Mucosa of descending colon (tissue), 3 donors: ENCODE measurements at regions not wholly inside any gene's neighbourhood (a gene's known extent, or its start where the extent isn't known, plus 50 kb on each side); places are given as distances from the start of the nearest gene placed in this dataset.

ENCODE experiments used
- ATAC-seq: fragments of 200-7000 bp; cut with Tn5 transposase; one replicate; pipeline ENCODE4 v1.9.1; 2020; ENCODE audit warnings: mild to moderate bottlenecking, moderate library complexity
- DNase-seq, 3 donors: peaks; one replicate each; pipeline ENCODE4 v3.0.0-alpha.2; 2020
- H3K36me3 ChIP-seq: fragments of 200-600 bp; one replicate; pipeline ENCODE4 v1.8.0; 2021; ENCODE audit warnings: low read depth, mild to moderate bottlenecking
- H3K4me1 ChIP-seq: fragments of 200-600 bp; one replicate; pipeline ENCODE4 v1.8.0; 2021; ENCODE audit warnings: low read depth, mild to moderate bottlenecking
- H3K4me3 ChIP-seq: fragments of 200-600 bp; one replicate; pipeline ENCODE4 v1.8.0; 2021; ENCODE audit warnings: mild to moderate bottlenecking
- H3K9me3 ChIP-seq: fragments of 200-600 bp; one replicate; pipeline ENCODE4 v1.8.0; 2021; ENCODE audit warnings: mild to moderate bottlenecking
- intact Hi-C, 2 donors: fragments of 100-400 bp; cut with DNase I in 1 of 2; cut with micrococcal nuclease in 1 of 2; formaldehyde crosslinking; loops; one replicate each; pipeline versions ENCODE4 v1.11.0 to v1.11.1; 2022; cut with DNase I, micrococcal nuclease
- TF ChIP-seq, protein P1 (sequence below): fragments of 200-600 bp; IDR thresholded peaks from one replicate; pipeline ENCODE4 v1.8.0; 2022; ENCODE audit warnings: antibody characterized with exemption, mild to moderate bottlenecking
- donor health status: DM: no; HTN: no; CAD: no; lungs with moderate emphysema.
- donor health status: DM: no; HTN: no; CAD: no.
- donor health status: DM: no; HTN: yes; CAD: no.

- TF ChIP-seq, protein P1, sequence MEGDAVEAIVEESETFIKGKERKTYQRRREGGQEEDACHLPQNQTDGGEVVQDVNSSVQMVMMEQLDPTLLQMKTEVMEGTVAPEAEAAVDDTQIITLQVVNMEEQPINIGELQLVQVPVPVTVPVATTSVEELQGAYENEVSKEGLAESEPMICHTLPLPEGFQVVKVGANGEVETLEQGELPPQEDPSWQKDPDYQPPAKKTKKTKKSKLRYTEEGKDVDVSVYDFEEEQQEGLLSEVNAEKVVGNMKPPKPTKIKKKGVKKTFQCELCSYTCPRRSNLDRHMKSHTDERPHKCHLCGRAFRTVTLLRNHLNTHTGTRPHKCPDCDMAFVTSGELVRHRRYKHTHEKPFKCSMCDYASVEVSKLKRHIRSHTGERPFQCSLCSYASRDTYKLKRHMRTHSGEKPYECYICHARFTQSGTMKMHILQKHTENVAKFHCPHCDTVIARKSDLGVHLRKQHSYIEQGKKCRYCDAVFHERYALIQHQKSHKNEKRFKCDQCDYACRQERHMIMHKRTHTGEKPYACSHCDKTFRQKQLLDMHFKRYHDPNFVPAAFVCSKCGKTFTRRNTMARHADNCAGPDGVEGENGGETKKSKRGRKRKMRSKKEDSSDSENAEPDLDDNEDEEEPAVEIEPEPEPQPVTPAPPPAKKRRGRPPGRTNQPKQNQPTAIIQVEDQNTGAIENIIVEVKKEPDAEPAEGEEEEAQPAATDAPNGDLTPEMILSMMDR: no peak
- no peaks in the 10 kb centered on the region for H3K36me3 ChIP-seq
- no peaks in the 10 kb centered on the region for H3K9me3 ChIP-seq
- intact Hi-C loops: no loop called here
- ATAC-seq (no peak), DNase-seq (no peak)
- H3K4me1 ChIP-seq: no peaks in the 10 kb centered on the region
- no peak overlapping the region for H3K4me3 ChIP-seq
Observed at GRCh38 chr6:141153563-141153962, 979.2 kb upstream of the GJE1 start.

- H3K9me3 ChIP-seq: no peaks in the 10 kb centered on the region
- TF ChIP-seq, protein P1: no peak
- ATAC-seq: no peak
- no peak overlapping the region for H3K4me3 ChIP-seq
- no peaks in the 10 kb centered on the region for H3K36me3 ChIP-seq
- intact Hi-C loops: no loop called here
- no peak for DNase-seq
- H3K4me1 ChIP-seq: no peaks in the 10 kb centered on the region
Observed at GRCh38 chr6:141152951-141153350, 979.8 kb upstream of the GJE1 start.

GRCh38 chr6:141151710-141152417, 980.9 kb upstream of the GJE1 start:
- H3K36me3 ChIP-seq: no peaks in the 10 kb centered on the region
- no peak for ATAC-seq
- no peak for DNase-seq
- no peaks in the 10 kb centered on the region for H3K9me3 ChIP-seq
- intact Hi-C loops: no loop called here
- H3K4me1 ChIP-seq: no peaks in the 10 kb centered on the region
- TF ChIP-seq, protein P1: no peak
- H3K4me3 ChIP-seq: no peak overlapping the region

DNA sequence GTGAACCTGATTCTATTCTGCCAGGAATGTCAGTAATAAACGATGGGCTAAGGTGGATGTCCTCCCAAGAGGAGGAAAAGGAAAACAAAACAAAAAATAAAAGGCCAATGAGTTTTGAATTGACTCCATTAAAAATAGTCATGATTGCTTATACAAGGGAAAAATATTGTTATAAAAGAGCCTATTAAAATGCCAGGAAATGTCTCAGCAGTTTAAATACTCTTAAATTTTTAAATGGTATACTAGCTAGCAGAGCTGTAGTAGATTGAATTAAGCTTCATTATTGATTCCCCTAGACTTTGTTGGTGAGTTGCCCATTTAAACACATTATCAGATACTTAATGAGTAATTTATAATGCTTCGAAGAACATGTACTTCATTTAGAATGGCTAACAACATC, 990.9 kb upstream of the GJE1 start:
- no peak for DNase-seq
- Histone ChIP-seq H3K4me1 (no peaks in the 10 kb centered on the region), H3K36me3 (no peaks in the 10 kb centered on the region), H3K4me3 (no peak overlapping the region), H3K9me3 (no peaks in the 10 kb centered on the region)
- ATAC-seq: no peak
- TF ChIP-seq, protein P1: no peak
- intact Hi-C loops: no loop called here

DNA sequence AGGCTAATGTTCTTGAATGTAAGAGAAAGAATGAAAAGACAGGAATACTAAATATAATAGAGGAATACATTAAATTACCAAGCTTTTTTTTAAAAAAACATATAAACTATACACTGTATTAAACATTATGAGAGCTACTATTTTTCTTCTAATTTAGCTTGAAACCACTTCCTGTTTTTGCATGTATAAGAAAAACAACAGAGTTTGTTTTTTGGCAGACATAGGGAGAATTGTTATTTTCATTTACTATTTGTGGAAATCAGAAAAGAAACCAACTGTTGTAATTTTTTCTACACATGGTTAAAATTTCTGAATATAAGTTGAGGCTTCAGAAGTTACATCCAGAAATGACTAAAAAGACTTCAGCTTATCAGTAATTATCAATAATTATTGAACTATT, 991.8 kb upstream of the GJE1 start:
- DNase-seq: no peak
- H3K4me3 ChIP-seq: no peak overlapping the region
- TF ChIP-seq, protein P1: no peak
- H3K9me3 ChIP-seq: no peaks in the 10 kb centered on the region
- ATAC-seq: no peak
- intact Hi-C loops: no loop called here
- H3K4me1 ChIP-seq: no peaks in the 10 kb centered on the region
- H3K36me3 ChIP-seq: no peaks in the 10 kb centered on the region

- intact Hi-C loops: no loop called here
- Histone ChIP-seq H3K4me1 (no peaks in the 10 kb centered on the region), H3K36me3 (no peaks in the 10 kb centered on the region), H3K4me3 (no peak overlapping the region), H3K9me3 (no peaks in the 10 kb centered on the region)
- TF ChIP-seq, protein P1: no peak
- no peak for ATAC-seq
- DNase-seq: no peak
Observed at GRCh38 chr6:141139461-141139860, 993.3 kb upstream of the GJE1 start.
